BJ (cell line): ENCODE measurements at regions not wholly inside any gene's neighbourhood (a gene's known extent, or its start where the extent isn't known, plus 50 kb on each side); places are given as distances from the start of the nearest gene placed in this dataset.
A peak's percentile ranks its signal among the peaks of the same experiment; 100 is the strongest.

Source experiments
- CTCF ChIA-PET: fragments of 350-600 bp; formaldehyde crosslinking; extraction: SDS; loops from one replicate; lab custom pipeline; 2021; ENCODE audit warnings: antibody characterized with exemption, inconsistent platforms; lab: Yijun Ruan, JAX
- POLR2A ChIA-PET: fragments of 300-600 bp; sonication (Branson Sonifier 250); formaldehyde crosslinking; extraction: SDS; loops from one replicate; lab custom pipeline; 2021; ENCODE audit warnings: antibody characterized with exemption; lab: Charles Lee
- DNase-seq: peaks from one replicate; pipeline ENCODE4 v3.0.0-alpha.2; 2011; ENCODE audit warnings: low read depth
- H3K27me3 ChIP-seq: 2 replicates; pipeline ENCODE4 v1.6.0; 2011; ENCODE audit warnings: low read length; ENCODE audit not compliant: control insufficient read depth, insufficient read depth
- H3K36me3 ChIP-seq: 2 replicates; pipeline ENCODE4 v1.5.1; 2011; ENCODE audit warnings: low read length; ENCODE audit not compliant: control insufficient read depth, insufficient read depth
- H3K4me3 ChIP-seq: 2 replicates; pipeline ENCODE4 v1.5.1; 2011; ENCODE audit warnings: low read depth, mild to moderate bottlenecking, control low read depth, low read length
- CTCF ChIP-seq: IDR thresholded peaks from 2 replicates; pipeline ENCODE4 v1.5.1; 2011; ENCODE audit warnings: low read depth, mild to moderate bottlenecking, control low read depth, inconsistent platforms, low read length, moderate library complexity; ENCODE audit not compliant: insufficient read depth

- POLR2A ChIA-PET = no interaction called here
These were observed 55.1 kb upstream of the PAGE4 start for GRCh38 chrX:49773993-49774392.

GRCh38 chrX:49767236-49767635 lies 61.9 kb upstream of the PAGE4 start:
- Histone ChIP-seq H3K27me3 (no peaks in the 10 kb centered on the region), H3K36me3 (no peaks in the 10 kb centered on the region), H3K4me3 (no peak overlapping the region)
- no peak for DNase-seq
- ChIA-PET CTCF (no interaction called here), POLR2A (no interaction called here)
- no peak for TF ChIP-seq CTCF

More at GRCh38 chrX:49773993-49774392, 55.1 kb upstream of the PAGE4 start:
- no peak for DNase-seq
- CTCF ChIA-PET = no interaction called here
- no peak for TF ChIP-seq CTCF
- no peaks in the 10 kb centered on the region for H3K27me3 ChIP-seq
- H3K4me3 ChIP-seq = no peak overlapping the region
- H3K36me3 ChIP-seq = no peaks in the 10 kb centered on the region

- TF ChIP-seq CTCF = no peak
- Histone ChIP-seq H3K4me3 (no peak overlapping the region), H3K27me3 (no peaks in the 10 kb centered on the region), H3K36me3 (no peaks in the 10 kb centered on the region)
- POLR2A ChIA-PET = no interaction called here
- CTCF ChIA-PET = no interaction called here
- no peak for DNase-seq
These were observed 66.5 kb upstream of the PAGE1 start for GRCh38 chrX:49762175-49762720.

GRCh38 chrX:49761481-49761880 lies 65.7 kb upstream of the PAGE1 start:
- ChIA-PET CTCF (interaction anchor here (1.9 kb wide), 1 partner anchor 15 kb away, joined by 5 read pairs; no protein-coding TSS in a partner anchor), POLR2A (no interaction called here)
- no peak overlapping the region for H3K4me3 ChIP-seq
- H3K27me3 ChIP-seq = no peaks in the 10 kb centered on the region
- peak; percentile 49 for TF ChIP-seq CTCF
- H3K36me3 ChIP-seq = no peaks in the 10 kb centered on the region
- DNase-seq = no peak

- H3K4me3 ChIP-seq = no peak overlapping the region
- ChIA-PET POLR2A (no interaction called here), CTCF (interaction anchor here (0.7 to 1.9 kb wide), 2 partner anchors 14 to 76 kb away, joined by 3 to 5 read pairs; no protein-coding TSS in a partner anchor)
- no peaks in the 10 kb centered on the region for H3K27me3 ChIP-seq
- TF ChIP-seq CTCF = no peak
- no peaks in the 10 kb centered on the region for H3K36me3 ChIP-seq
- no peak for DNase-seq
These were observed 64.6 kb upstream of the PAGE1 start for GRCh38 chrX:49760290-49760890.
